Fibroblast of pulmonary artery (primary cell): ENCODE measurements at regions not wholly inside any gene's neighbourhood (a gene's known extent, or its start where the extent isn't known, plus 50 kb on each side); places are given as distances from the start of the nearest gene placed in this dataset.

Experiments
- DNase-seq: peaks from one replicate; pipeline ENCODE4 v3.0.0-alpha.2; 2010; ENCODE audit warnings: low read depth
- H3K4me3 ChIP-seq: replicated peaks from 2 replicates; pipeline ENCODE4 v1.5.1; 2011; ENCODE audit warnings: low read depth, mild to moderate bottlenecking, control low read depth, low read length, moderate library complexity
- TF ChIP-seq, protein P1 (sequence below): IDR thresholded peaks from 2 replicates; pipeline ENCODE4 v1.5.1; 2011; ENCODE audit warnings: mild to moderate bottlenecking, control low read depth, low read length, inconsistent platforms; ENCODE audit errors: missing control alignments

DNA sequence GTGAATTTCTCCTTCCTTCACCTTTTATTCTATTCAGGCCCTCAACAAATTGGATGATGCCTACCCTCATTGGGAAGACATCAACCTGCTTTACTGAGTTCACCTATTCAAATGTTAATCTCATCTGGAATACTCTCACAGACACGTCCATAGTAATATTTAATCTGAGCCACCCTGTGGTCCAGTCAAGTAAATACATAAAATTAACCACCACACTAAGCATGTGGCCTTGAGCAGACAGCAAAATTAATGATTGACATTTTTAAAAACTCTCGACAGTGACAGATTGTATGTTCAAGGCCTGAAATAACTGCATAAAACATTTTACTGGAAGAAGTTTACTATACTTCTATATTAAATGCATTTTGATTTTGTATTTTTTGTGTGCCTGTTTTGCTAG lies 540.6 kb upstream of the GCFC2 start:
- no peak for DNase-seq
- TF ChIP-seq, protein P1, sequence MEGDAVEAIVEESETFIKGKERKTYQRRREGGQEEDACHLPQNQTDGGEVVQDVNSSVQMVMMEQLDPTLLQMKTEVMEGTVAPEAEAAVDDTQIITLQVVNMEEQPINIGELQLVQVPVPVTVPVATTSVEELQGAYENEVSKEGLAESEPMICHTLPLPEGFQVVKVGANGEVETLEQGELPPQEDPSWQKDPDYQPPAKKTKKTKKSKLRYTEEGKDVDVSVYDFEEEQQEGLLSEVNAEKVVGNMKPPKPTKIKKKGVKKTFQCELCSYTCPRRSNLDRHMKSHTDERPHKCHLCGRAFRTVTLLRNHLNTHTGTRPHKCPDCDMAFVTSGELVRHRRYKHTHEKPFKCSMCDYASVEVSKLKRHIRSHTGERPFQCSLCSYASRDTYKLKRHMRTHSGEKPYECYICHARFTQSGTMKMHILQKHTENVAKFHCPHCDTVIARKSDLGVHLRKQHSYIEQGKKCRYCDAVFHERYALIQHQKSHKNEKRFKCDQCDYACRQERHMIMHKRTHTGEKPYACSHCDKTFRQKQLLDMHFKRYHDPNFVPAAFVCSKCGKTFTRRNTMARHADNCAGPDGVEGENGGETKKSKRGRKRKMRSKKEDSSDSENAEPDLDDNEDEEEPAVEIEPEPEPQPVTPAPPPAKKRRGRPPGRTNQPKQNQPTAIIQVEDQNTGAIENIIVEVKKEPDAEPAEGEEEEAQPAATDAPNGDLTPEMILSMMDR = no peak

DNA sequence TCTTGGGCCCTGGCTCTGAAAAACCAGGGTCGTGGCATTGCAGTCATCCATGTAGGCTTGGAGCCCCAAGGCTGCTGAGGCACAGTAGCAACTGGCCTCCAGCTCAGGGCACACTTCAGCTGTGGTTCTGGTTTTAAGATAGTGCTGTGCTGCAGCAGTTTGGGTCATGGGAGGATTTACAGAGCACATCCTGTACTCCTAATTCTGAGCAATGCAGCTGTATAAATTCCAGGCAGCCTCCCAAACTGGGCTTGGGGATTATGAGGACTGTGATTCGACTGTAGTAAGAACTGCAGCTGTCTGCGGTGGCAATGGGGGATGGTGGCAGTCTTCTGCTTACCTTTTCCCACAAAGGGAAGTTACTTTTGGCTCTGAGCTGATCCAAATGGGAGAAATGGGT lies 536.3 kb upstream of the GCFC2 start:
- no peak overlapping the region for H3K4me3 ChIP-seq
- no peak for DNase-seq
- TF ChIP-seq, protein P1 = no peak

More for the DNA sequence above, 540.6 kb upstream of the GCFC2 start:
- no peak overlapping the region for H3K4me3 ChIP-seq

DNA sequence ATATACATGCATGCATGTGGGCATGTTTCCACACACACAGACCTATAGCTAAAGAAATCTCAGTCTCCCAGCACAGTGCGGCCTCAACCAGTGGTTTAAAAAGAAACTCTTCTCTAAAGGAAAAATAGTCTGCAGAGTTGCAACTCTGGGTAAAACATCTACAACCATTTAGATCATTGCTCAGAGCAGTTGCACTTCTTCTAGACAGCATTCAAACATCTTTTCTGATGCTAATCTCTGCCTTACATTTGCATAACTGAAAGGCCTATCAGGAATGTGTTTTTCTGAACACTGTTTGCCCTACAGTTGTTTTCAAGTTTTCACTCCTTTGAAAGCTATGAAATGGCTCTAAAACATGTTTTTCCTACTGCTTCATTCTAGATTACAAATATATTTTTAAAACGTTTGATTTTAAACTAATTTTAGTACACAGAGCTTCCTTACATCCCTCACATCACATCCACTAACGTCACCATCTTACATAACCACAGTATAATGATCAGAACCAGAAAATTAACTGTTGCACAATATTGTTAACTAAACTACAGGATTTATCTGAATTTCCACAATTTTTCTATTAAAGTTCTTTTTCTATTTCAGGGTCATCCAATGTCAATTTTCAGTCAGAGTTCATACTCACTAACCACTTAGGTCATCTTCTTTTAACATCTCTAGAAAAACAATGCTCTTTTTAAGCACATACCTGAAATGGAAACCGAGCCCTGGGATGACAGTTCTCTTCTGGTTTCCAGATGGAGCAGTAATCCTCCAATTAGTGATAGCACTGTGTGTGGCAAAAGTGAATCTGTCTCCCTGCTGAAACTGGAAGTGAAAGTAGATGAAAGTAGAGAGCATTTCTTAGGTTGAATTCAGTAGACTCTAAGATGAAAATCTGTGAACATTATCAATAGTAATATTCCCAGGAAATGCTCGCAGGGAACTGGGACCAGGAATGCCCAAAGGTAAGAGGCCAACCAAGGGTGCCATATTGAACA lies 501.6 kb upstream of the GCFC2 start:
- no peak for DNase-seq
- TF ChIP-seq, protein P1 = no peak
- H3K4me3 ChIP-seq = no peak overlapping the region

DNA sequence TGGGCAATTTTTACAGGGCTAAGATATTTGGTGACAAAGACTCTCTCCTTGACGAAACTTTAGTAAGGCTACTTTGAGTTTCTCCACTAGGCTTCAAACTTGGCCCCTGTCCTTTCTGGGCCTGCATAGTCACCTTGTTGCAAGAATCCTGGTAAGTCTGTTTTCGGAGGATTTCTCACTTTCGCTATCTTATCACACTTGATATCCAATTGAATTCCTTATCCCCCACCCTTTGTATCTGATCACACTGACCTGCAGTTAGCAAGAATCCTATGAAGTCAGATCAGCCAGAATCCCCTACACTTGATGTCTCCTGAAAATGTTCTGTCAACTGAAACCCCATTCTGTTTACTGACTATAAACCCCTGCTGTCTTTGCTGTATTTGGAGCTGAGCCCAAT lies 499.8 kb upstream of the GCFC2 start:
- TF ChIP-seq, protein P1 = no peak
- DNase-seq = no peak
- no peak overlapping the region for H3K4me3 ChIP-seq

DNA sequence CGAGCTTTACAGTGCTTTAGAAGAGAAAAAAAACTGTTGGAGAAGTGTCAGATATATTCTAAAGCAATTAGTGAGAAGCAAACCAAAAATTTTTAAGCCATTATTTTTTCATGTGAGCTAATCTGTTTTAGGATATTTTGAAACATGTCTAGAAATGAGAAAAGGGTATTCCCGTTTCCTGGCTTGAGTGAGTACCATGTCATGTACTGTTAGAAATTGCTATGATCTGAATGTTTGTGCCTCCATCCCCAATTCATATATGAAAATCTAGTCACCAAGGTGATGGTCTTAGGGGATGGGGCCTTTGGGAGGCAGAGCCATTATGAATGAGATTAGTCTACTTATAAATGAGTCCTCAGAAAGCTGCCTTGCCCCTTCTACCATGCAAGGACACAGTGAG lies 493.3 kb upstream of the GCFC2 start:
- TF ChIP-seq, protein P1 = no peak
- no peak overlapping the region for H3K4me3 ChIP-seq
- no peak for DNase-seq

DNA sequence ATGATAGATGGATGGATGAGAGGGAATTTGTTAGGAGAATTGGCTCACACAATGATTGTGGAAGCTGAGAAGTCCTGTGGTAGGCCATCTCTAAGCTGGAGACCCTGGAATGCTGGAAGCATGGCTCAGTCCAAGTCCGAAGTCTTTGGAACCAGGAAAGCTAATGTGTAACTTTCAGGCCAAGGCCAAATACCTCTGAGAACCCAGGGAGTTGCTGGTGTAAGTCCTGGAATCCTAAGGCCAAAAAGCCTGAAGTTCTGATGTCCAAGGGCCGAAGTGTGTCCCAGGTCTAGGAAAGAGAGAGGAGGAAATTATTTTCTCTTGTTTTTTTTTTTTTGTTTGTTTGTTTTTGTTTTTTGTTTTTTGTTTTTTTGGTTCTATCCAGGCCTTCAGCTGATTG lies 492.2 kb upstream of the GCFC2 start:
- DNase-seq = no peak
- H3K4me3 ChIP-seq = no peak overlapping the region
- TF ChIP-seq, protein P1 = no peak

DNA sequence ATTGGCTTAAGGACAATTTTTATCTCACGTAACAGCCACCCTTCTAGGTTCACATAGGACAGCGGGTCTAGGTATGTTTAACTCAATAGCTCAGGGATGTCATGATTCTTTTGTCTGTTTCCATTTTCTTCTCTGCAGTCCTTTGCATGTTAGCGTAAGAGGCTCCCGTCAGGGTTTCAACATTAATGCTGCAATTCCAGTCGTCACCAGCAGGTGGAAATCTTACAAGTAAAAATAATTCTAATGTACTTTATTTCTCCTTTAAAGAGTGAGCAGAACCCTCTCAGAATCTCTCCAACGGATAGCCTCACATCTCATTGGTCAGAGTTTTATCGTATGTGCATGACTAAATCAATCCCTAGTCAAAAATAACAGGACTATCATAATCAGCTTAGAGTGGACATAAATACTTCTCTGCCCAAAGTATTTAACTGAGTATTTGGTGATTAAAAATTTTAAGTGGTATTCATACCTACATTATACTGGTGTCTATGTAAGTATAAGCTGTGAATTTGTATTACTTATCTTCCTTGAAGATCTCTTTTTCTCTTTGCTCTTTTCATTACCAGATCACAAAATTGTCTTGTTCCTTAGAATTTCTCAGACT lies 487.2 kb upstream of the GCFC2 start:
- TF ChIP-seq, protein P1 = peak; percentile 72
- no peak overlapping the region for H3K4me3 ChIP-seq
- DNase-seq = peak; percentile 79
